DOHH2 (cell line): ENCODE measurements at regions not wholly inside any gene's neighbourhood (a gene's known extent, or its start where the extent isn't known, plus 50 kb on each side); places are given as distances from the start of the nearest gene placed in this dataset.

ENCODE experiments used
- EZH2phosphoT487 ChIP-seq: fragments of 200-600 bp; sonication (generic); IDR thresholded peaks from 2 replicates; pipeline ENCODE4 v1.6.1; 2017; ENCODE audit warnings: borderline replicate concordance, mild to moderate bottlenecking, antibody characterized with exemption, low read length, moderate library complexity, mixed read lengths
- TF ChIP-seq, protein P1 (sequence below): fragments of 200-600 bp; sonication (generic); IDR thresholded peaks from one replicate; pipeline ENCODE4 v1.5.1; 2014; ENCODE audit warnings: antibody characterized with exemption, mild to moderate bottlenecking, low read depth, low read length; ENCODE audit not compliant: poor library complexity, severe bottlenecking

GRCh38 chr2:78634425-78634824 is 391.1 kb upstream of the REG3G start:
- TF ChIP-seq, protein P1, sequence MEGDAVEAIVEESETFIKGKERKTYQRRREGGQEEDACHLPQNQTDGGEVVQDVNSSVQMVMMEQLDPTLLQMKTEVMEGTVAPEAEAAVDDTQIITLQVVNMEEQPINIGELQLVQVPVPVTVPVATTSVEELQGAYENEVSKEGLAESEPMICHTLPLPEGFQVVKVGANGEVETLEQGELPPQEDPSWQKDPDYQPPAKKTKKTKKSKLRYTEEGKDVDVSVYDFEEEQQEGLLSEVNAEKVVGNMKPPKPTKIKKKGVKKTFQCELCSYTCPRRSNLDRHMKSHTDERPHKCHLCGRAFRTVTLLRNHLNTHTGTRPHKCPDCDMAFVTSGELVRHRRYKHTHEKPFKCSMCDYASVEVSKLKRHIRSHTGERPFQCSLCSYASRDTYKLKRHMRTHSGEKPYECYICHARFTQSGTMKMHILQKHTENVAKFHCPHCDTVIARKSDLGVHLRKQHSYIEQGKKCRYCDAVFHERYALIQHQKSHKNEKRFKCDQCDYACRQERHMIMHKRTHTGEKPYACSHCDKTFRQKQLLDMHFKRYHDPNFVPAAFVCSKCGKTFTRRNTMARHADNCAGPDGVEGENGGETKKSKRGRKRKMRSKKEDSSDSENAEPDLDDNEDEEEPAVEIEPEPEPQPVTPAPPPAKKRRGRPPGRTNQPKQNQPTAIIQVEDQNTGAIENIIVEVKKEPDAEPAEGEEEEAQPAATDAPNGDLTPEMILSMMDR: no peak
- no peak for TF ChIP-seq EZH2phosphoT487
